ENCODE measurements at regions not wholly inside any gene's neighbourhood (a gene's known extent, or its start where the extent isn't known, plus 50 kb on each side); places are given as distances from the start of the nearest gene placed in this dataset.

- intact Hi-C loops (cut with micrococcal nuclease): no loop called here
- Mint-ChIP-seq H3K4me3 (no peak overlapping the region), H3K9me3 (peaks cover 0 to 3% (median 0%) of the 10 kb centered on the region in 8 donors), H3K4me1 (no peaks in the 10 kb centered on the region), H3K27me3 (no peaks in the 10 kb centered on the region), H3K27ac (no peak overlapping the region), H3K36me3 (no peaks in the 10 kb centered on the region)
- no peak for DNase-seq
- H3K36me3 ChIP-seq (ENCODE audit: insufficient read depth, low read length): no peaks in the 10 kb centered on the region
- POLR2A ChIA-PET (ENCODE audit: partially characterized antibody): no interaction called here
- H3K4me1 ChIP-seq (ENCODE audit: insufficient read depth, low read length): no peaks in the 10 kb centered on the region
- H3K4me3 ChIP-seq (ENCODE audit: low read length in 2 of 2): no peak overlapping the region
- H3K9me3 ChIP-seq (ENCODE audit: control insufficient read depth in 1 of 2, low read length in 2 of 2): no peaks in the 10 kb centered on the region
- H3K27ac ChIP-seq (ENCODE audit: low read depth, low read length): no peak overlapping the region
- CTCF ChIA-PET (ENCODE audit: partially characterized antibody): no interaction called here
- no peaks in the 10 kb centered on the region for H3K27me3 ChIP-seq (ENCODE audit: insufficient read depth, low read length)
These were observed 85.8 kb downstream of the COX18 start for GRCh38 chr4:72983709-72984108.

DNA sequence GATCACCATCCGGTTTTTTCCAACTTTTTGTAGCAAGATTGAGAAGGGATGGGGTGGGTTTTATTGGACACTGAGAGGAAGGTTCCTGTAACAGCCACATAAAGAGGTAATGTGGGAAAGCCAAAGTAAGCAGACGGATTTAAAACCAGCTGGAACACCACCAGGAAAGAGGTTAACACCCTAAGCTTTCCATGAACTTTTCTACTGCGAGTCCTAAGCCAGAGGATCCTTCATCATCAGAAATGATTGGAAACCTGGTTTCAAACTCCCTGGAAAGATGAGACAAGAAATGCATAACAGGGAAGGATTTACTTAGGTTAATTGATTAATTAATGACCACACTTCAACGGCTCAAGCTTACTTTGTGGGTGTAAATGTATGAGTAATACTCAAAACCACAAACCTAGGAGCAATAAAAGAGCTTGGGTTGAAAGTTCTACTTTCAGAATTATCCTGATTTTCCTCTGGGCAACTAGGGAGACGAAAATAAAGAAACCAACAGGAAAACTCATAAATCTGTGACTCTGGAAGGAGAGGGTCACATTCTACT is 91.5 kb downstream of the COX18 start:
- Histone ChIP-seq H3K27ac (ENCODE audit: low read depth, low read length) (no peak overlapping the region), H3K27me3 (ENCODE audit: insufficient read depth, low read length) (no peaks in the 10 kb centered on the region), H3K9me3 (ENCODE audit: control insufficient read depth in 1 of 2, low read length in 2 of 2) (no peaks in the 10 kb centered on the region), H3K4me3 (ENCODE audit: low read length in 2 of 2) (no peak overlapping the region), H3K36me3 (ENCODE audit: insufficient read depth, low read length) (no peaks in the 10 kb centered on the region), H3K4me1 (ENCODE audit: insufficient read depth, low read length) (no peaks in the 10 kb centered on the region)
- Mint-ChIP-seq H3K4me3 (no peak overlapping the region), H3K27ac (no peak overlapping the region), H3K36me3 (no peaks in the 10 kb centered on the region), H3K27me3 (peaks cover 2 to 6% of the 10 kb centered on the region in 2 donors), H3K4me1 (peaks cover 0 to 5% (median 2%) of the 10 kb centered on the region in 4 donors), H3K9me3 (peaks cover 0 to 5% (median 0%) of the 10 kb centered on the region in 8 donors)
- DNase-seq: no peak
- intact Hi-C loops (cut with micrococcal nuclease): no loop called here
- POLR2A ChIA-PET (ENCODE audit: partially characterized antibody): no interaction called here
- CTCF ChIA-PET (ENCODE audit: partially characterized antibody): no interaction called here

DNA sequence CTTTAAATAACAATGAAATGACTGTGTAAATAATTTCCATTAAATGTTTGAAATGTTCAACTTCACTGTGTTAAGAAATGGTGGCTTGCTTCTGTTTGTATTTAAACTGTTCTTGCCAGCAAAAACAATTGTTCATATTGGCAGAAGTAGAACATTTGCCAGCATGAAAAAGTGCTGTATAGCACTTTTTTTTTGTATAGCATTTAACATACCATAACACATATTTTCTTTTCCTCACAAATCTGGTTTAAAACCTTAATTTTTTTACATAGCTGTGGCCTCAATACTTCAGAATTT is 94.1 kb downstream of the COX18 start:
- H3K27me3 ChIP-seq (ENCODE audit: insufficient read depth, low read length): no peaks in the 10 kb centered on the region
- no peaks in the 10 kb centered on the region for H3K36me3 ChIP-seq (ENCODE audit: insufficient read depth, low read length)
- ChIA-PET CTCF (ENCODE audit: partially characterized antibody) (no interaction called here), POLR2A (ENCODE audit: partially characterized antibody) (no interaction called here)
- intact Hi-C loops (cut with micrococcal nuclease): no loop called here
- H3K36me3 Mint-ChIP-seq: no peaks in the 10 kb centered on the region
- no peak overlapping the region for H3K4me3 ChIP-seq (ENCODE audit: low read length in 2 of 2)
- no peak overlapping the region for H3K4me3 Mint-ChIP-seq
- H3K9me3 ChIP-seq (ENCODE audit: control insufficient read depth in 1 of 2, low read length in 2 of 2): no peaks in the 10 kb centered on the region
- peaks cover 2 to 6% of the 10 kb centered on the region in 2 donors for H3K27me3 Mint-ChIP-seq
- no peak for DNase-seq
- H3K4me1 Mint-ChIP-seq: peaks cover 0 to 5% (median 2%) of the 10 kb centered on the region in 4 donors
- no peak overlapping the region for H3K27ac Mint-ChIP-seq
- H3K27ac ChIP-seq (ENCODE audit: low read depth, low read length): no peak overlapping the region
- H3K4me1 ChIP-seq (ENCODE audit: insufficient read depth, low read length): no peaks in the 10 kb centered on the region
- peaks cover 0 to 5% (median 0%) of the 10 kb centered on the region in 8 donors for H3K9me3 Mint-ChIP-seq

DNA sequence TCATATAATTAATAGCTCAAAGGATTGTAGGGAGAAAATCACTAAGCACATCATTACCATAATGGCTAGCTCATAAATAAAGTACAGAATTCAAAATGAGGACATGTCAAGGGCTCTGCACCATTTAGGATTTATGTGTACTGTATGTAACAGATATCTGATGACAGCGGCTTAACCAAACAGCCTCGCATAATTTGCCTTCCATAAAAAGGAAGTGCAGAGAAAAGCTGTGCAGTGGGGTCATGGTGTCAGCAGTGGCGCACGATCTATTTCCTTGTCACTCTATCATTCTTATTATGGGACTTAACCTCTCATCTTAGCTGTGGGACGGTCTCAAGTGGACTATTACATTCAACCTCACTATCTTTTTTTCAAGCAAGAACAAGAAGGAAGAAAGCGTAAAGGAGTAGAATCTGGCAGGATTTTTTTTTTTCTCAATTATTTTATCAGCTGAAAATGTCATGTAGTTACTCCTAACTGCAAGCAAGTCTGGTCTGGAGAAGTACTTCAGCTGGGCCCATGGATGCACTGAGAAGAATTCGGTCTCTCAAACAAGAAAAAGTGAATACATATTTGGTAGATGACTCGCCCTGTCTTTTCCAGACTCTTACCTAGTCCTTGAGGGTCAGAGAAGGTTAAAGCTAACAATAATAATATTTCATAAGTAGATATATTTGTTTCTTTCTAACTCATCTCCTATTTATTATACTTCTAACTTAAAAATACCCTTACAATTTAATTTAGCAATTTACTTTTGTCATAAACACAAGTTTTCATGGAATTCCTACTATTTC is 94.6 kb downstream of the COX18 start:
- no peaks in the 10 kb centered on the region for H3K4me1 ChIP-seq (ENCODE audit: insufficient read depth, low read length)
- intact Hi-C loops (cut with micrococcal nuclease): no loop called here
- H3K36me3 ChIP-seq (ENCODE audit: insufficient read depth, low read length): no peaks in the 10 kb centered on the region
- no peaks in the 10 kb centered on the region for H3K27me3 ChIP-seq (ENCODE audit: insufficient read depth, low read length)
- H3K27me3 Mint-ChIP-seq: peaks cover 2 to 6% of the 10 kb centered on the region in 2 donors
- peak overlapping the region in 1 of 8 donors; percentile 1 for H3K4me3 Mint-ChIP-seq
- no peak for DNase-seq
- ChIA-PET CTCF (ENCODE audit: partially characterized antibody) (no interaction called here), POLR2A (ENCODE audit: partially characterized antibody) (no interaction called here)
- H3K4me1 Mint-ChIP-seq: peaks cover 0 to 5% (median 2%) of the 10 kb centered on the region in 4 donors
- no peak overlapping the region for H3K4me3 ChIP-seq (ENCODE audit: low read length in 2 of 2)
- no peak overlapping the region for H3K27ac Mint-ChIP-seq
- H3K9me3 Mint-ChIP-seq: peaks cover 0 to 5% (median 0%) of the 10 kb centered on the region in 8 donors
- no peak overlapping the region for H3K27ac ChIP-seq (ENCODE audit: low read depth, low read length)
- H3K36me3 Mint-ChIP-seq: no peaks in the 10 kb centered on the region
- H3K9me3 ChIP-seq (ENCODE audit: control insufficient read depth in 1 of 2, low read length in 2 of 2): no peaks in the 10 kb centered on the region

- Histone ChIP-seq H3K27ac (ENCODE audit: low read depth, low read length) (no peak overlapping the region), H3K9me3 (ENCODE audit: control insufficient read depth in 1 of 2, low read length in 2 of 2) (no peaks in the 10 kb centered on the region), H3K27me3 (ENCODE audit: insufficient read depth, low read length) (no peaks in the 10 kb centered on the region), H3K4me1 (ENCODE audit: insufficient read depth, low read length) (no peaks in the 10 kb centered on the region), H3K36me3 (ENCODE audit: insufficient read depth, low read length) (no peaks in the 10 kb centered on the region), H3K4me3 (ENCODE audit: low read length in 2 of 2) (no peak overlapping the region)
- ChIA-PET CTCF (ENCODE audit: partially characterized antibody) (no interaction called here), POLR2A (ENCODE audit: partially characterized antibody) (no interaction called here)
- intact Hi-C loops (cut with micrococcal nuclease): no loop called here
- Mint-ChIP-seq H3K27me3 (peaks cover 2% of the 10 kb centered on the region in 2 donors), H3K27ac (no peak overlapping the region), H3K4me3 (no peak overlapping the region), H3K9me3 (no peaks in the 10 kb centered on the region), H3K36me3 (no peaks in the 10 kb centered on the region), H3K4me1 (peaks cover 0 to 5% (median 2%) of the 10 kb centered on the region in 4 donors)
- no peak for DNase-seq
These were observed 97.9 kb downstream of the COX18 start for GRCh38 chr4:72971572-72971971.

- no peaks in the 10 kb centered on the region for H3K36me3 Mint-ChIP-seq
- DNase-seq: no peak
- Histone ChIP-seq H3K27ac (ENCODE audit: low read depth, low read length) (no peak overlapping the region), H3K9me3 (ENCODE audit: control insufficient read depth in 1 of 2, low read length in 2 of 2) (no peaks in the 10 kb centered on the region), H3K27me3 (ENCODE audit: insufficient read depth, low read length) (no peaks in the 10 kb centered on the region), H3K36me3 (ENCODE audit: insufficient read depth, low read length) (no peaks in the 10 kb centered on the region), H3K4me1 (ENCODE audit: insufficient read depth, low read length) (no peaks in the 10 kb centered on the region), H3K4me3 (ENCODE audit: low read length in 2 of 2) (no peak overlapping the region)
- H3K4me3 Mint-ChIP-seq: no peak overlapping the region
- intact Hi-C loops (cut with micrococcal nuclease): no loop called here
- ChIA-PET CTCF (ENCODE audit: partially characterized antibody) (no interaction called here), POLR2A (ENCODE audit: partially characterized antibody) (no interaction called here)
- H3K27ac Mint-ChIP-seq: no peak overlapping the region
- H3K27me3 Mint-ChIP-seq: peaks cover 2 to 4% of the 10 kb centered on the region in 2 donors
- H3K9me3 Mint-ChIP-seq: no peaks in the 10 kb centered on the region
- peaks cover 0 to 5% (median 4%) of the 10 kb centered on the region in 4 donors for H3K4me1 Mint-ChIP-seq
These were observed 98.8 kb downstream of the COX18 start for GRCh38 chr4:72970756-72971155.

DNA sequence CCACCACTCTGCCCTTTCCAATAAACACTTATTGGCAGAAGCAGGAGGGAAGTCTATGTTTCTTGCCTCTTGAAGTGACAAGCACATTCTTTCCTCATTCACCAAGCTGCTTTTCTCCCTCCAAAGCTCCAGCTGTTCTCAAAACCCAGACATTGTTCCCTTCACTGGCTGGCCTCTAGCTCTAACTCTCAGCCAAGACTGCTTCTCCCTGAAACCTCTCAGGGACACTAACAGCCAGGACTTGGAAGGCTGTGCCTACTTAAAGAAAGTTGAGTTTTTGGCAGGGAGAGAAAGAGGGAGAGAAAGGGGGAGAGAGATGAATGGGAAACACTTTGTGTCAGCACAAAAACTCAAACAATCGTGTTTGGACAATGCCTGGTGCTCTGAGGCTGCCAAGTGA is 99.5 kb downstream of the COX18 start:
- H3K4me3 ChIP-seq (ENCODE audit: low read length in 2 of 2): no peak overlapping the region
- no peaks in the 10 kb centered on the region for H3K36me3 Mint-ChIP-seq
- no peaks in the 10 kb centered on the region for H3K36me3 ChIP-seq (ENCODE audit: insufficient read depth, low read length)
- no peak overlapping the region for H3K4me3 Mint-ChIP-seq
- ChIA-PET CTCF (ENCODE audit: partially characterized antibody) (no interaction called here), POLR2A (ENCODE audit: partially characterized antibody) (no interaction called here)
- H3K27me3 ChIP-seq (ENCODE audit: insufficient read depth, low read length): no peaks in the 10 kb centered on the region
- H3K4me1 ChIP-seq (ENCODE audit: insufficient read depth, low read length): no peaks in the 10 kb centered on the region
- no peak overlapping the region for H3K27ac Mint-ChIP-seq
- H3K4me1 Mint-ChIP-seq: peaks cover 0 to 4% (median 3%) of the 10 kb centered on the region in 4 donors
- peaks cover 2 to 4% of the 10 kb centered on the region in 2 donors for H3K27me3 Mint-ChIP-seq
- peaks cover 0 to 2% (median 0%) of the 10 kb centered on the region in 8 donors for H3K9me3 Mint-ChIP-seq
- no peak for DNase-seq
- no peak overlapping the region for H3K27ac ChIP-seq (ENCODE audit: low read depth, low read length)
- H3K9me3 ChIP-seq (ENCODE audit: control insufficient read depth in 1 of 2, low read length in 2 of 2): no peaks in the 10 kb centered on the region
- intact Hi-C loops (cut with micrococcal nuclease): no loop called here

All from CD4-positive, alpha-beta memory T cell (primary cell).